ENCODE measurements at regions not wholly inside any gene's neighbourhood (a gene's known extent, or its start where the extent isn't known, plus 50 kb on each side); places are given as distances from the start of the nearest gene placed in this dataset.

- TF ChIP-seq ZC3H10 (CRISPR knock-in tag; IDR thresholded peaks at IDR 0.05) (no peak), RARB (CRISPR knock-in tag; IDR thresholded peaks at IDR 0.05) (no peak), CREB5 (CRISPR knock-in tag; IDR thresholded peaks at IDR 0.05; ENCODE audit: low read depth) (no peak), ZNF565 (CRISPR knock-in tag; conservative IDR thresholded peaks at IDR 0.05; ENCODE audit: low read depth) (no peak), ZFP30 (CRISPR knock-in tag; IDR thresholded peaks at IDR 0.05) (no peak)
These were observed 141.6 kb downstream of the PCDH18 start for GRCh38 chr4:137390707-137391106.

All from SK-N-SH treated with all-trans-retinoic acid at 6 μM for 48 hours (cell line).